ENCODE measurements at regions not wholly inside any gene's neighbourhood (a gene's known extent, or its start where the extent isn't known, plus 50 kb on each side); places are given as distances from the start of the nearest gene placed in this dataset.

DNA sequence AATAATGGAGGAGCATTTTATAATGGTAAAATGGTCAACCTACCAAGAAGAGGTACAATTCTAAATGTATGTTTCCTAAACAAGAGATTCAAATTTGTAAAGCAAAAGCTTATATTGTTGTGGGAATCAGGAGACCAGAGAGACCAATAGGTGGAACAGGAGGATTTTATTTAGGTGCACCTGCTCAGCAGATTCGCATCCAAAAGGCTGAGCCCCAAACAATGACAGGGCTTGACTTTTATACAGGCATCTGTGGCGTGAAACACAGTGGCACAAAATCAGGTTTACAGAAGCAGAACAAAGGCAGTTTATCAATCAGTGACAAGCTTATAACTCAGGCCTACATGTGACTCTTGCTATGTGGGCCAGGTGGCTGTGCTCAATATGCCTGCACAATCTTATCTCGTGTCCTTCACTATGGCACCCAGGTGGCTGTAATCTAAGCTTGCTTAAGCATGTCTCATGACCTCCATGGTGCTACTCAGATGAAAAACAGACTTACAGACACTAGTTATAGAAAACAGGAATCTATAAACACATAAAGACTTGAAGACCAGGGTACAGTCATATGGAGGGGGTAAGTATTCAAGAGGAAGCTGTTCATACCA is 780.2 kb upstream of the CA10 start:
- H3K27me3 Mint-ChIP-seq (ENCODE audit: insufficient read depth): no peaks in the 10 kb centered on the region; the same call in 1 of the 2 replicates
- no peak overlapping the region for H3K4me3 Mint-ChIP-seq
- peaks cover 9% of the 10 kb centered on the region; the same call in 1 of the 2 replicates for H3K36me3 Mint-ChIP-seq (ENCODE audit: low read depth)
- H3K27ac Mint-ChIP-seq: no peak overlapping the region
- no peaks in the 10 kb centered on the region for H3K4me1 Mint-ChIP-seq (ENCODE audit: low read depth)
- TF ChIP-seq, protein P1, sequence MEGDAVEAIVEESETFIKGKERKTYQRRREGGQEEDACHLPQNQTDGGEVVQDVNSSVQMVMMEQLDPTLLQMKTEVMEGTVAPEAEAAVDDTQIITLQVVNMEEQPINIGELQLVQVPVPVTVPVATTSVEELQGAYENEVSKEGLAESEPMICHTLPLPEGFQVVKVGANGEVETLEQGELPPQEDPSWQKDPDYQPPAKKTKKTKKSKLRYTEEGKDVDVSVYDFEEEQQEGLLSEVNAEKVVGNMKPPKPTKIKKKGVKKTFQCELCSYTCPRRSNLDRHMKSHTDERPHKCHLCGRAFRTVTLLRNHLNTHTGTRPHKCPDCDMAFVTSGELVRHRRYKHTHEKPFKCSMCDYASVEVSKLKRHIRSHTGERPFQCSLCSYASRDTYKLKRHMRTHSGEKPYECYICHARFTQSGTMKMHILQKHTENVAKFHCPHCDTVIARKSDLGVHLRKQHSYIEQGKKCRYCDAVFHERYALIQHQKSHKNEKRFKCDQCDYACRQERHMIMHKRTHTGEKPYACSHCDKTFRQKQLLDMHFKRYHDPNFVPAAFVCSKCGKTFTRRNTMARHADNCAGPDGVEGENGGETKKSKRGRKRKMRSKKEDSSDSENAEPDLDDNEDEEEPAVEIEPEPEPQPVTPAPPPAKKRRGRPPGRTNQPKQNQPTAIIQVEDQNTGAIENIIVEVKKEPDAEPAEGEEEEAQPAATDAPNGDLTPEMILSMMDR (IDR thresholded peaks at IDR 0.05): no peak
- DNase-seq: no peak
- H3K9me3 Mint-ChIP-seq: peaks cover 62% of the 10 kb centered on the region

DNA sequence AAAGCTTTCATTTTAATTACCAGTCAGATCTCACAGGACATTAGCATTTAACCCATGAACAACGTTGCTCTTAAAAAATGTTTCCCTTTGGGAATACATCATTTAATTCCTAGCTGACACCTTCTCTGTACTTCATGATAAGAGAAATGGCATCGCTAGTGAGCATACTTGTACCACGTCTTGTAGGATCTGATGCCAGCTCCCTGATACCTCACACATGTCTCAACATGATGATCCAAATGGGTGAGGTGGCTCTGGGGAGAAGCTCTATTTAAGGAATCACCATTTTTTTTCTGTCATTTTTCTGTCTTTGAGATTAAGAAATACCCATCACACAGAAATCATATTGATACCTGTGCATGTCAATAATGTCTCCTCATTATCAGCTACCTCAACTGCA is 772.1 kb upstream of the CA10 start:
- no peak for DNase-seq
- H3K27me3 Mint-ChIP-seq (ENCODE audit: insufficient read depth): no peaks in the 10 kb centered on the region; the same call in 1 of the 2 replicates
- H3K9me3 Mint-ChIP-seq: peaks cover 60% of the 10 kb centered on the region
- TF ChIP-seq, protein P1 (IDR thresholded peaks at IDR 0.05): no peak
- peaks cover 4% of the 10 kb centered on the region; the same call in 1 of the 2 replicates for H3K36me3 Mint-ChIP-seq (ENCODE audit: low read depth)
- H3K4me1 Mint-ChIP-seq (ENCODE audit: low read depth): no peaks in the 10 kb centered on the region
- no peak overlapping the region for H3K27ac Mint-ChIP-seq
- H3K4me3 Mint-ChIP-seq: no peak overlapping the region

DNA sequence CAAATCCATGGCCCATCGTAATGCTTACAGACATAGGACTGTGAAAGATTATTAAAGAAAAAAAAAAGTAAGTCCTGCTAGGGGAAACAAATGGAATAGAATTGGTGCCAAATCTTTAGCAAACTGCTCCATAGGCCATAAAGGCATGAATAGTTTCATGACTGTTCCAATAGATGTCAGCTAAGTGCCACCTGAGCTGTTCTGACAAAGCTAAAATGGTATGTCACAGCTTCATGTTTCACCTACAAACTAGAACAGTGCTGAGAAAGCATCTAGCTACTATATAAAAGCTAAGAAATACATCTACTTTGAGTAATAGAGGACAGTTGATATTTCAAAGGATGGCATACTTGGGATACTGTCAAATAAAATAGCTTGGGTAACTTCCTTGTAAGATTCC is 771.6 kb upstream of the CA10 start:
- Mint-ChIP-seq H3K27me3 (ENCODE audit: insufficient read depth) (no peaks in the 10 kb centered on the region; the same call in 1 of the 2 replicates), H3K4me1 (ENCODE audit: low read depth) (no peaks in the 10 kb centered on the region), H3K36me3 (ENCODE audit: low read depth) (no peaks in the 10 kb centered on the region), H3K4me3 (no peak overlapping the region), H3K27ac (no peak overlapping the region), H3K9me3 (peaks cover 57% of the 10 kb centered on the region)
- DNase-seq: no peak
- TF ChIP-seq, protein P1 (IDR thresholded peaks at IDR 0.05): no peak

DNA sequence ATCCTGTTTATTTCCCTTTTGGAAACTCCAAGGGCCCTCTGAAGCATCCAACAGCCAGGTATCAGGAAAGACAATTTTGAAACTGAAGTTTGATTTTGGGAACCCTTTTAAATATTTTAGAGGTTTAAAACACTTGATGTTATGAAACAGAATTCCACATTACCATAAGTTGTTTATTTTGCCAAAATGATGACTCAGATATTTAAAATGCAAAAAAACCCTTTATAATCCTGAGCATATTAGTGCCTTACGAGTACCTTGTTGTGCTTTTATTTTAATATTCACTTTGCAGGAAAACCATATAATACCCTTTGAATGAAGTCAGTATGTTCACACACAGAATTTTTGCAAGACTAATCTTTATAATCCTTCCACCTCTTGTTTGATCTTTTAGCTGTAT is 765.1 kb upstream of the CA10 start:
- H3K4me1 Mint-ChIP-seq (ENCODE audit: low read depth): no peaks in the 10 kb centered on the region
- no peak overlapping the region for H3K27ac Mint-ChIP-seq
- H3K27me3 Mint-ChIP-seq (ENCODE audit: insufficient read depth): no peaks in the 10 kb centered on the region
- peaks cover 56% of the 10 kb centered on the region for H3K9me3 Mint-ChIP-seq
- DNase-seq: no peak
- H3K4me3 Mint-ChIP-seq: no peak overlapping the region
- no peaks in the 10 kb centered on the region for H3K36me3 Mint-ChIP-seq (ENCODE audit: low read depth)
- TF ChIP-seq, protein P1 (IDR thresholded peaks at IDR 0.05): no peak

- Mint-ChIP-seq H3K36me3 (ENCODE audit: low read depth) (peaks cover 4% of the 10 kb centered on the region; the same call in 1 of the 2 replicates), H3K4me1 (ENCODE audit: low read depth) (no peaks in the 10 kb centered on the region), H3K27ac (no peak overlapping the region), H3K4me3 (no peak overlapping the region), H3K9me3 (peaks cover 44% of the 10 kb centered on the region), H3K27me3 (ENCODE audit: insufficient read depth) (no peaks in the 10 kb centered on the region)
- TF ChIP-seq, protein P1 (IDR thresholded peaks at IDR 0.05): no peak
- DNase-seq: no peak
Measured at GRCh38 chr17:52899235-52899634, 740.7 kb upstream of the CA10 start.
